ENCODE measurements at regions not wholly inside any gene's neighbourhood (a gene's known extent, or its start where the extent isn't known, plus 50 kb on each side); places are given as distances from the start of the nearest gene placed in this dataset.

GRCh38 chr21:28833609-28834008 is 159.1 kb downstream of the LTN1 start:
- TF ChIP-seq CTCF (IDR thresholded peaks at IDR 0.05) (no peak), POLR2AphosphoS5 (IDR thresholded peaks at IDR 0.05) (no peak), POLR2A (IDR thresholded peaks at IDR 0.05) (no peak), EP300 (IDR thresholded peaks at IDR 0.05) (no peak)
